HepG2 (cell line): ENCODE measurements at regions not wholly inside any gene's neighbourhood (a gene's known extent, or its start where the extent isn't known, plus 50 kb on each side); places are given as distances from the start of the nearest gene placed in this dataset.

ENCODE experiments used
- CTCF ChIP-seq: sonication (generic); formaldehyde crosslinking; IDR thresholded peaks from 2 replicates; pipeline ENCODE4 v1.5.0; 2020; ENCODE audit warnings: mild to moderate bottlenecking, missing genetic modification reagents, moderate library complexity
- ESRRA ChIP-seq: sonication (generic); formaldehyde crosslinking; IDR thresholded peaks from 2 replicates; pipeline ENCODE4 v1.5.1; 2020; ENCODE audit warnings: mild to moderate bottlenecking, low read depth, missing genetic modification reagents
- EZH2 ChIP-seq: conservative IDR thresholded peaks from 2 replicates; pipeline ENCODE4 v1.6.1; 2012; ENCODE audit warnings: mild to moderate bottlenecking, low read depth, low read length, moderate library complexity
- FOXP1 ChIP-seq, 2 experiments: fragments of 450-650 bp in 1 of 2; IDR thresholded peaks; 2 replicates each; pipeline ENCODE4 v1.6.1; 2017 to 2018; ENCODE audit warnings: antibody characterized with exemption in 1 of 2
- MATR3 ChIP-seq: sonication (generic); formaldehyde crosslinking; IDR thresholded peaks from 2 replicates; pipeline ENCODE4 v1.4.0; 2020; ENCODE audit warnings: missing genetic modification reagents
- MYPOP ChIP-seq: sonication (generic); formaldehyde crosslinking; IDR thresholded peaks from 2 replicates; pipeline ENCODE4 v1.8.1; 2023; ENCODE audit warnings: mild to moderate bottlenecking, moderate library complexity, missing genetic modification reagents
- NR1H2 ChIP-seq: sonication (generic); formaldehyde crosslinking; IDR thresholded peaks from 2 replicates; pipeline ENCODE4 v1.8.1; 2022; ENCODE audit warnings: low read depth, missing genetic modification reagents, borderline replicate concordance
- PAWR ChIP-seq: sonication (generic); formaldehyde crosslinking; IDR thresholded peaks from 2 replicates; pipeline ENCODE4 v1.4.0; 2020; ENCODE audit warnings: missing genetic modification reagents, mild to moderate bottlenecking, borderline replicate concordance
- ZBTB40 ChIP-seq, 2 experiments: fragments of 450-650 bp in 1 of 2; sonication (generic) in 1 of 2; formaldehyde crosslinking in 1 of 2; IDR thresholded peaks; 2 replicates each; pipeline versions ENCODE4 v1.6.1 to v1.8.0; 2016 to 2022; ENCODE audit warnings: antibody characterized with exemption in 1 of 2, mild to moderate bottlenecking in 1 of 2, missing genetic modification reagents in 1 of 2
- ZFP82 ChIP-seq: sonication (generic); formaldehyde crosslinking; IDR thresholded peaks from 2 replicates; pipeline ENCODE4 v1.5.1; 2020; ENCODE audit warnings: mild to moderate bottlenecking, missing genetic modification reagents, borderline replicate concordance
- ZMYM3 ChIP-seq: sonication (generic); formaldehyde crosslinking; IDR thresholded peaks from 2 replicates; pipeline ENCODE4 v1.5.1; 2020; ENCODE audit warnings: mild to moderate bottlenecking, missing genetic modification reagents

GRCh38 chr7:85489498-85489897 lies 302.6 kb upstream of the SEMA3D start:
- TF ChIP-seq ZMYM3 (CRISPR knock-in tag) (no peak), PAWR (CRISPR knock-in tag) (no peak), ZBTB40 (IDR thresholded peaks at IDR 0.05) (no peak), ZBTB40 (CRISPR knock-in tag; IDR thresholded peaks at IDR 0.05) (no peak), ZFP82 (no peak), MYPOP (no peak), FOXP1 (IDR thresholded peaks at IDR 0.05) (no peak), FOXP1 (CRISPR knock-in tag; IDR thresholded peaks at IDR 0.05) (no peak), NR1H2 (CRISPR knock-in tag) (no peak), CTCF (no peak), EZH2 (no peak), MATR3 (CRISPR knock-in tag) (no peak), ESRRA (CRISPR knock-in tag) (no peak)
